Astrocyte (in vitro differentiated cells and primary cell): ENCODE measurements at regions not wholly inside any gene's neighbourhood (a gene's known extent, or its start where the extent isn't known, plus 50 kb on each side); places are given as distances from the start of the nearest gene placed in this dataset.

Experiments used
- DNase-seq: peaks from one replicate; pipeline ENCODE4 v3.0.0-alpha.2; 2010; ENCODE audit warnings: low read depth
- FAIRE-seq: peaks from 2 replicates; lab custom pipeline; 2011; peaks lifted over from hg19 to GRCh38; lab: Jason Lieb, UNC
- H2AFZ ChIP-seq: 2 replicates; pipeline ENCODE4 v1.6.0; 2012; ENCODE audit warnings: low read depth, low read length, inconsistent platforms
- H3K27ac ChIP-seq: 2 replicates; pipeline ENCODE4 v1.5.1; 2011; ENCODE audit warnings: low read depth, low read length, inconsistent platforms
- H3K27me3 ChIP-seq: 2 replicates; pipeline ENCODE4 v1.6.0; 2011; ENCODE audit warnings: low read length, inconsistent platforms; ENCODE audit not compliant: insufficient read depth
- H3K36me3 ChIP-seq: 2 replicates; pipeline ENCODE4 v1.5.1; 2011; ENCODE audit warnings: low read length, inconsistent platforms; ENCODE audit not compliant: insufficient read depth
- H3K4me1 ChIP-seq: 2 replicates; pipeline ENCODE4 v1.5.1; 2011; ENCODE audit warnings: low read length, inconsistent platforms; ENCODE audit not compliant: insufficient read depth
- H3K4me2 ChIP-seq: 2 replicates; pipeline ENCODE4 v1.6.0; 2012; ENCODE audit warnings: low read length, inconsistent platforms
- H3K4me3 ChIP-seq: 2 replicates; pipeline ENCODE4 v1.5.1; 2011; ENCODE audit warnings: low read depth, mild to moderate bottlenecking, low read length, inconsistent platforms; ENCODE audit not compliant: insufficient read depth
- H3K79me2 ChIP-seq: 2 replicates; pipeline ENCODE4 v1.6.0; 2012; ENCODE audit warnings: mild to moderate bottlenecking, low read length, inconsistent platforms; ENCODE audit not compliant: insufficient read depth
- H3K9ac ChIP-seq: 2 replicates; pipeline ENCODE4 v1.6.0; 2012; ENCODE audit warnings: mild to moderate bottlenecking, low read length, inconsistent platforms
- H3K9me3 ChIP-seq: 2 replicates; pipeline ENCODE4 v1.5.1; 2012; ENCODE audit warnings: low read depth, mild to moderate bottlenecking, low read length, inconsistent platforms; ENCODE audit not compliant: insufficient read depth
- H4K20me1 ChIP-seq: 2 replicates; pipeline ENCODE4 v1.6.0; 2012; ENCODE audit warnings: low read length, inconsistent platforms; ENCODE audit not compliant: insufficient read depth
- H3K27ac Mint-ChIP-seq: one replicate; pipeline ENCODE4 v1.8.0; 2021; ENCODE audit warnings: mild to moderate bottlenecking, mixed read lengths; ENCODE audit not compliant: unreplicated experiment
- H3K27me3 Mint-ChIP-seq: one replicate; pipeline ENCODE4 v1.8.0; 2021; ENCODE audit warnings: low read depth, mixed read lengths; ENCODE audit not compliant: unreplicated experiment
- H3K36me3 Mint-ChIP-seq: one replicate; pipeline ENCODE4 v1.8.0; 2021; ENCODE audit warnings: low read depth, mixed read lengths; ENCODE audit not compliant: unreplicated experiment
- H3K4me1 Mint-ChIP-seq: one replicate; pipeline ENCODE4 v1.8.0; 2021; ENCODE audit warnings: low read depth, mixed read lengths; ENCODE audit not compliant: unreplicated experiment
- H3K4me3 Mint-ChIP-seq: one replicate; pipeline ENCODE4 v1.8.0; 2021; ENCODE audit warnings: mild to moderate bottlenecking, moderate library complexity, mixed read lengths; ENCODE audit not compliant: unreplicated experiment
- H3K9me3 Mint-ChIP-seq: one replicate; pipeline ENCODE4 v1.8.0; 2021; ENCODE audit warnings: mild to moderate bottlenecking, mixed read lengths; ENCODE audit not compliant: unreplicated experiment
- EZH2 ChIP-seq: IDR thresholded peaks from 2 replicates; pipeline ENCODE4 v1.6.1; 2012; ENCODE audit warnings: mild to moderate bottlenecking, low read length, inconsistent platforms; ENCODE audit not compliant: insufficient read depth
- TF ChIP-seq, protein P1 (sequence below): IDR thresholded peaks from 2 replicates; pipeline ENCODE4 v1.5.1; 2011; ENCODE audit warnings: low read depth, mild to moderate bottlenecking, inconsistent platforms, low read length, moderate library complexity; ENCODE audit not compliant: insufficient read depth

DNA sequence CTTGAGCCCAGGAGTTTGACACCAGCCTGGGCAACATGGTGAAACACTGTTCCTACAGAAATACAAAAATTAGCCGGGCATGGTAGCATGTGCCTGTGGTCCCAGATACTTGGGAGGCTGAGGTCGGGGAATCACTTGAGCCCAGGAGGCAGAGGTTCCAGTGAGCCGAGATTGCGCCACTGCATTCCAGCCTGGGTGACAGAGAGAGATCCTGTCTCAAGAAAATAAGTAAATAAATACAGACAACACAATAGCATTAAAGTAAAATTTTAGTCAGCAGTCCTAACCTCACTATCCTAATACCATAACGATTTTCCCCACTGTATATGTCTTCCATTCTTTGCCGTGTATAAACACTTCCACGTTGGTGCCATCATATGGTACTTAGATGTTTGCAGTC is 83.0 kb upstream of the MBOAT2 start:
- Histone ChIP-seq H3K4me2 (peak overlapping the region; percentile 69), H3K9ac (no peak overlapping the region), H3K27me3 (no peaks in the 10 kb centered on the region), H3K79me2 (no peaks in the 10 kb centered on the region), H3K4me1 (peaks cover 5% of the 10 kb centered on the region), H4K20me1 (no peaks in the 10 kb centered on the region), H3K4me3 (no peak overlapping the region), H3K9me3 (peaks cover 2% of the 10 kb centered on the region), H3K27ac (no peak overlapping the region), H2AFZ (peak overlapping the region; percentile 53), H3K36me3 (no peaks in the 10 kb centered on the region)
- DNase-seq = no peak
- peaks cover 12% of the 10 kb centered on the region for H3K4me1 Mint-ChIP-seq
- no peaks in the 10 kb centered on the region for H3K36me3 Mint-ChIP-seq
- H3K4me3 Mint-ChIP-seq = no peak overlapping the region
- H3K9me3 Mint-ChIP-seq = peaks cover 7% of the 10 kb centered on the region
- no peaks in the 10 kb centered on the region for H3K27me3 Mint-ChIP-seq
- FAIRE-seq = peak; percentile 43
- no peak for TF ChIP-seq EZH2
- TF ChIP-seq, protein P1, sequence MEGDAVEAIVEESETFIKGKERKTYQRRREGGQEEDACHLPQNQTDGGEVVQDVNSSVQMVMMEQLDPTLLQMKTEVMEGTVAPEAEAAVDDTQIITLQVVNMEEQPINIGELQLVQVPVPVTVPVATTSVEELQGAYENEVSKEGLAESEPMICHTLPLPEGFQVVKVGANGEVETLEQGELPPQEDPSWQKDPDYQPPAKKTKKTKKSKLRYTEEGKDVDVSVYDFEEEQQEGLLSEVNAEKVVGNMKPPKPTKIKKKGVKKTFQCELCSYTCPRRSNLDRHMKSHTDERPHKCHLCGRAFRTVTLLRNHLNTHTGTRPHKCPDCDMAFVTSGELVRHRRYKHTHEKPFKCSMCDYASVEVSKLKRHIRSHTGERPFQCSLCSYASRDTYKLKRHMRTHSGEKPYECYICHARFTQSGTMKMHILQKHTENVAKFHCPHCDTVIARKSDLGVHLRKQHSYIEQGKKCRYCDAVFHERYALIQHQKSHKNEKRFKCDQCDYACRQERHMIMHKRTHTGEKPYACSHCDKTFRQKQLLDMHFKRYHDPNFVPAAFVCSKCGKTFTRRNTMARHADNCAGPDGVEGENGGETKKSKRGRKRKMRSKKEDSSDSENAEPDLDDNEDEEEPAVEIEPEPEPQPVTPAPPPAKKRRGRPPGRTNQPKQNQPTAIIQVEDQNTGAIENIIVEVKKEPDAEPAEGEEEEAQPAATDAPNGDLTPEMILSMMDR = no peak
- no peak overlapping the region for H3K27ac Mint-ChIP-seq

DNA sequence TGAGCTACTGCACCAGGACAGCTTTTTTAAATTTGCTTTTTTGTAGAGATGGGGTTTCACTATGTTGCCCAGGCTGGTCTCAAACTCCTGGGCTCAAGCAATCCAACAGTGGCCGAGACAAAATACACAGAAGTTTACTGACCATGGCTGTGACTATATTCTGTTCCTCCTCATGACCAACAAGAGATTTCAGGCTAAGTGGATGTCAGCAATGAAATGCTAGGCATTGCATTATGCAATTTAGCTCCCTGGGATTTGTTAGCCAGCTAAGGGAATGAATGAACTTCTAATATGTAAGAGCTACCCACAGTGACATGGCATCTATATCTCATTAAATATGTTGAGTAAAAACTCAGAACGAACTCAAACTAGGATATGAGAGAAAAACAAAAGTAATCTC is 81.9 kb upstream of the MBOAT2 start:
- no peak overlapping the region for H2AFZ ChIP-seq
- no peaks in the 10 kb centered on the region for H3K79me2 ChIP-seq
- FAIRE-seq (no peak), DNase-seq (no peak)
- H3K27me3 ChIP-seq = no peaks in the 10 kb centered on the region
- peaks cover 4% of the 10 kb centered on the region for H3K9me3 ChIP-seq
- no peak overlapping the region for H3K27ac ChIP-seq
- Mint-ChIP-seq H3K4me3 (no peak overlapping the region), H3K27me3 (no peaks in the 10 kb centered on the region), H3K36me3 (no peaks in the 10 kb centered on the region), H3K4me1 (peaks cover 12% of the 10 kb centered on the region), H3K27ac (no peak overlapping the region), H3K9me3 (peaks cover 9% of the 10 kb centered on the region)
- no peak overlapping the region for H3K4me2 ChIP-seq
- no peak overlapping the region for H3K4me3 ChIP-seq
- H3K4me1 ChIP-seq = peaks cover 5% of the 10 kb centered on the region
- no peak overlapping the region for H3K9ac ChIP-seq
- H4K20me1 ChIP-seq = no peaks in the 10 kb centered on the region
- H3K36me3 ChIP-seq = no peaks in the 10 kb centered on the region
- TF ChIP-seq EZH2 = no peak
- TF ChIP-seq, protein P1 = no peak

DNA sequence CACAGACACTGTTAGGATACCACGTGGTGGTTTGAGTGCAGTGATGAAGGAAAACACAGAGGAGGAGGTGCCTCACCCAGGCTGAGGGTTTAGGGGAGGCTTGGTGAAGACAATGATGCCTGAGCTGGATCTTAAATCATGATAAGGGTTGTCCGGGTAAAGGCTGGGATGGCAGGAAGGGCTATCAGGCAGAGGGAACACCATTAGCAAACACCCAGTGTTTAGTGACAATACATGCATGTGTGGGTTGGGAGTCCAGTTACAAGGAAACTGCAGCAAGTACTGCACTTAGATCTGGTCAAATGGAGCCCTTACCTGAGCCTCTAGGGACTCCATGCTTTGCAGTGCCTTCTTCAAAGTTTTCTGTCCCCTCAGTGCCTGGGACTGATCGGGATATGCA is 79.8 kb upstream of the MBOAT2 start:
- no peaks in the 10 kb centered on the region for H3K36me3 Mint-ChIP-seq
- Histone ChIP-seq H3K4me3 (no peak overlapping the region), H3K27ac (no peak overlapping the region), H3K9ac (no peak overlapping the region), H3K9me3 (peaks cover 4% of the 10 kb centered on the region), H3K4me1 (peaks cover 5% of the 10 kb centered on the region), H3K4me2 (no peak overlapping the region), H3K36me3 (no peaks in the 10 kb centered on the region), H3K79me2 (no peaks in the 10 kb centered on the region), H3K27me3 (no peaks in the 10 kb centered on the region), H2AFZ (no peak overlapping the region), H4K20me1 (no peaks in the 10 kb centered on the region)
- peaks cover 9% of the 10 kb centered on the region for H3K9me3 Mint-ChIP-seq
- H3K4me1 Mint-ChIP-seq = peaks cover 12% of the 10 kb centered on the region
- H3K4me3 Mint-ChIP-seq = no peak overlapping the region
- H3K27me3 Mint-ChIP-seq = no peaks in the 10 kb centered on the region
- FAIRE-seq = no peak
- TF ChIP-seq, protein P1 = no peak
- no peak for TF ChIP-seq EZH2
- H3K27ac Mint-ChIP-seq = no peak overlapping the region
- DNase-seq = no peak
